GM10266 (cell line): ENCODE measurements at regions not wholly inside any gene's neighbourhood (a gene's known extent, or its start where the extent isn't known, plus 50 kb on each side); places are given as distances from the start of the nearest gene placed in this dataset.

ENCODE experiments used
- DNase-seq: peaks from one replicate; pipeline ENCODE4 v3.0.0; 2012; ENCODE audit errors: extremely low spot score
- CTCF ChIP-seq: IDR thresholded peaks from 2 replicates; pipeline ENCODE4 v1.5.1; 2012; ENCODE audit warnings: mild to moderate bottlenecking, low read depth; ENCODE audit not compliant: control insufficient read depth, insufficient read depth; ENCODE audit errors: missing control alignments

DNA sequence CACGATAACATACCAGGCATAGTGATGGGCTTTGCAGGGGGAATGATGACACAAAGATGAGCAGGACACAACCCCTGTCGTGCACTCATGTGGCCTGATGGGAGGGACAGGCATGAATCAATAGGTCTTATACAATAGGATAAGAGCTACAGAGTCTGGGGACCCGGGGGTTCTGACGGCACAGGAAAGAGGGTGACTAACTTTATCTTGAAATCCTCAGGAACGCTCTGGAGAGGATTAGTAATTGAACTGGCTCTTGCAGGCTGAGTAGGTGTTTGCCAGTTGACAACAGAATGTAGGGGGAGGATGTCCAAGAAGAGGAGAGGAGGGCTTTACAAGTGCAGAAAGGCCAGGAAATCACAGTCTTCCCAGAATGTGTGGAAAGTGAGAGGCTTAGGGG is 219.9 kb upstream of the ECI2 start:
- no peak for TF ChIP-seq CTCF
- no peak for DNase-seq

DNA sequence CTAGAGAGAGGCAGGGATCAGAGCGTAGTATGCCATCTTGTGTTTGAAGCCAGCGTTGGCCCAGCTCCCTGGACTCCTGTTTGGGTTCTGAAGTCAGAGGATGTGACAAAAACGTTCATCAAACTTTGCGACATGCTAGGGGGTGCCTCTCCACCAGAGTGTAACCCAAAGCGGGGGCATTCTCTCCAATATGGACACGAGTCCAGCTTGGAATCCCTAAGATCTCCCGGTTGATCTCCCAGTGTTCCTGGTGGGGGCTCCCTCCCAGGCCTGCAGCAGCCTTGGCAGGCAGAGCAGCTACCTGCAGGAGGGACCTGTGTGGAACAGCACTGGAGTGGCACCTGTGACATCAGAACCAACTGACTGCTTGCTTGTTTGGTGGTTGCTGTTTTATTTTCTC is 218.8 kb upstream of the ECI2 start:
- DNase-seq = no peak
- TF ChIP-seq CTCF = no peak

GRCh38 chr6:4352731-4353130 is 217.4 kb upstream of the ECI2 start:
- no peak for TF ChIP-seq CTCF
- DNase-seq = no peak

DNA sequence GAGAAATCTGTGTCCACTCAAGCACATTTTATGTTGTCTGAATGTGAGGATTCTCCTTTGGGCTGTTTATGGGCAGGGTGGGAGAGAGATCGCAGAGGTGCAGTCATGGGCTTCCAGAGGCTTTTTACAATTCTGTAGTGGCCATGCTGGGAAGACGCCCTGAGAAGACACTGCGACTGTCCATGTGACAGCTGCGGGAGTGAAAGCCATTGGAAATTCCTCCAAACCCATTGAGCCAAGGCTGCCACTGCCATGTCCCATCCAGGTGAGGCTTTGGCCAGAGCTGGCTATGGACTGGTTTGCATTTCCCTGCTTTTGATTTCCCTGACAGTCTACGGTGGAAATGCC is 216.9 kb upstream of the ECI2 start:
- no peak for DNase-seq
- no peak for TF ChIP-seq CTCF

DNA sequence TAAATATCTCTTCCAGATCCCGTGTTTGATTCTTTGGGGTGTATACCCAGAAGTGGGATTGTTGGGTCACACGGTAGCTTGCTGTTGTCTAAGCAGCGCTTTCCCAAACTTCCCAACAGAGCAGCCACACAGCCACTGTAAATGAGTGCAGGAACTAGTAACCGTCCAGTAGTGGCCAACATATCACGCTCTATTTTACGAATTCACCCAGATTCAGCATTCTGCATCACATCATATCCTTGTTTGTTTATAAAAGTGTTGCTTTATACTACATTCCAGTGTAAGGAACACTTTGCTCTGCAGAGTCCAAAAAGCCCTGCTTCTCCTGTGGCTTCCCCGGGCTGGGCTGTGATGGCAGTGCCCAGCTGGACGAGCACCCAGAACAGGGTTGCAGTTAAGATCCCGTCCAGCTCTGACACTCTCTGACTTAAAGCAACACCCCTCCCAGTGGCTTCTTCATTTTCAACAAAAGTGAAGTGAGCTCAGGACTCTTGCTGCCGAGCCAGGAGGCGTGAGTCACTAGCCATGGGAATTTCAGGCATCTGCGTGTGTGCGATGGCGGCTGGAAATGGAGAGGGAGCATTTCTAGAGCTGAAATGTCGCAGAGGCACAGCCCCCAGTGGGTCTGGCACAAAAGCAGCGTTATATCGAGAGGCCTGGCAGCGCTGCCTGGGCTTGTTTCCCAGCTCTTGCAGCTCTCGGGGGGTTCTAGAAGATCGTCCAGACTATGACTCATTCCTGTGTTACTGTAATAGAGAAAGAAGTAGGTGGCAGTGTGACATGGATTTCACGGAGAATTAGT is 216.3 kb upstream of the ECI2 start:
- TF ChIP-seq CTCF = no peak
- no peak for DNase-seq

DNA sequence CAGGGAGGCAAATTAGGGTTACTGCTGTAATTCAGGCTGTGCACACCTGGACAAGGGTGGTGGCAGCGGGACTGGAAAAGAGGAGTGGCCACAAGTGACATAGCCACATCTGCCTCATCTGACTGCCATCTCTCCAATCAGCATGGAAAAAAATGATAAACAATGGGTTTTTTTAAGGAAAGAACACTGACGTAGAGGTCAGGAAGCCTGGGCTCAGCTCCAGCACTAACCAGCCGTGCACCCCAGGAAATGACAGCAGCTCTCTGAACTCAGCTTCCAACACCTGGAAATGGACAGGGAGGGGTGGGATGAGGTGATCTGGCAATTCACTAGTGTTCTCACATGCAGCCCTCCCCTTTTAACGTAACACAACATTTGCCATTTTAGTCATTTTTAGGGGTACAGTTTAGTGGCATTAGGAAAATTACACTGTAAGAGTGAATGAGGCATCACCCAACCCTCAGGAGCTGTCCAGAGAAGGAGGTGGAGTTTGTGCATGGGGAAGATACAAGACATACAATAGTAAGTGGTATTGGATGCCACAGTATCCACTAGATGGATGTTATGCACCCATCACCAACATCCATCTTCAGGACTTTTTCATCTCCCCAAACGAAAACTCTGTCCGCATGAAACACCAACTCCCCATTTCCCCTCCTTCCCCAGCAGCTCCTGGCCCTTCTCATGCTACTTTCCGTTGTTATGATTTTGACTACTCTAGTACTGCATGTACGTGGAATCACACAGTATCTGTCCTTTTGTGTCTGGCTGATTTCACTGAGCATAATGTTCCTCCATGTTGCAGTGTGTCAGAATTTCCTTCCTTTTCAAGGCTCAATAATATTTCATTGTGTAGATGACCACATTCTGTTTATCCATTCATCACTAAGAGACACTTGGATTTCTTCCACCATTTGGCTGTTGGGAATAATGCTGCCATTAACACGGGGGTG is 215.5 kb upstream of the ECI2 start:
- DNase-seq = no peak
- no peak for TF ChIP-seq CTCF

DNA sequence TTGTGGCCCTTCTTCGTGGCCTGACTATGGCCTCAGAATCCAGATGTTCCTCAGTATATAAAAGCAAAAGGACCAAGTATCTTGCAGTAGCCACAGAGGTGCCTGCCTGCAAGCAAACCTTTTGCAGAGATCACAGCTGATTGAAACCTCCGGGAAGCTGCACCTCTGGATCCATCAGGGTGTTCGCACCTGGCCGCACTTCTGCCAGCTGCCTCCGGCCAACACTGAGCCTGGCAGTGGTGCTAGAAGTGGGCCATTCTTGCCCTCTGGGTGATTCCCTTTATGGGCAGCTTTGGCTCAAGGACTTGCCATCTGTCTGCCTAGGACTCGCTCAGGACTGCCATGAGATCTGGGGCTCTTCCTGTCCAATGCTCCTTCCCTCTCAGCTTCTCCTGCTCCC is 214.6 kb upstream of the ECI2 start:
- DNase-seq = no peak
- TF ChIP-seq CTCF = no peak
